ENCODE measurements at regions not wholly inside any gene's neighbourhood (a gene's known extent, or its start where the extent isn't known, plus 50 kb on each side); places are given as distances from the start of the nearest gene placed in this dataset.
A peak's percentile ranks its signal among the peaks of the same experiment; 100 is the strongest.
"Not testable (repeated sequence)": the region's sequence is repeated elsewhere in the genome, so short reads cannot be mapped to it uniquely, and the experiment has no call there.

DNA sequence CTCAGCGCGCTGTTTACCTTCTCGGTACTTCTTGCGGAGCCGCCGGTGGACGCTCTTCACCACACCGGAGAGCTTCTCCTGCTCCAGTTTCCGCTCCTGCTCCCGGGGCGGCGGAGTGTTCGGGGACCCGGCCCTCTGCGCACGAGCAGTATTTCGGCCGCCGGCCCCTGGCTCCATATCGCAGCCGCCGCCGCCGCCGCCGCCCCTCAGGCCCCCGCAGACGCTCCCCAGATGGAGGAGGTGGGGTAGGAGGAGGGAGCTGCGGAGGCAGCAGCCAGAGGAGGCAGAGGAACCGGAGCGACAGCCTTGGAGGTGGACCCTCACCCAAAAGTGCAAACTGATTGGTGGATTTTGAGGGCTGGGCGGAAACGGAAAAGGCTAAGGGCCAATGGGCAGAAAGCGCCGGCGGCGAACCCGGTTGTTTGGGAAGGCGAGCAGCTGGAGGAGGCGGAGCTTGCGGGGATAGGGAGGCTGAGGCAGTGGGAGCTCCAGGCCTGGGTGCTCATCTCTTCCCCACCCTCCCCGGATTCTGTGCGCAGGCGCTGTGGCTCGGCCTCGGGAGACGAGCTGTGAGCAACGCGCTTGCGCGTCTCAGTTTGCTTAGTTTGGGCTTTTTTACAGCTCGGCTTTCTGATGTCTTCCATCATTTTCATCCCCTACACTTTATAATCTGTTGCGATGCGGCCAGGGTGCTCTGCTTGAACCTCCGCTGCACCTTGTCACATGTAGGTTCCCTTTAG is 146.9 kb downstream of the GPR85 start:
- no peaks in the 10 kb centered on the region for H3K9me3 ChIP-seq (ENCODE audit: control insufficient read depth in 5 of 5, low read length in 5 of 5)
- H3K4me1 ChIP-seq (ENCODE audit: control insufficient read depth in 5 of 5, insufficient read depth in 5 of 5, low read length in 5 of 5) = peaks cover 0 to 27% (median 21%) of the 10 kb centered on the region in 5 donors
- H3K27me3 ChIP-seq (ENCODE audit: control insufficient read depth in 5 of 5, insufficient read depth in 4 of 5, low read length in 5 of 5) = no peaks in the 10 kb centered on the region
- peak overlapping the region; percentile 64 to 91 (median 86) for H3K9ac ChIP-seq (ENCODE audit: low read length in 5 of 5)
- no peaks in the 10 kb centered on the region for H3K36me3 ChIP-seq (ENCODE audit: control insufficient read depth in 5 of 5, insufficient read depth in 5 of 5, low read length in 5 of 5)
- peak overlapping the region; percentile 58 for H3K27ac ChIP-seq (ENCODE audit: low read depth, low read length)
- H3K4me3 ChIP-seq (ENCODE audit: low read depth in 1 of 5, low read length in 5 of 5) = peak overlapping the region; percentile 69 to 98 (median 94)

- Histone ChIP-seq H3K9ac (ENCODE audit: low read length in 5 of 5) (peak overlapping the region; percentile 11 to 91 (median 86)), H3K27me3 (ENCODE audit: control insufficient read depth in 5 of 5, insufficient read depth in 4 of 5, low read length in 5 of 5) (no peaks in the 10 kb centered on the region), H3K36me3 (ENCODE audit: control insufficient read depth in 5 of 5, insufficient read depth in 5 of 5, low read length in 5 of 5) (no peaks in the 10 kb centered on the region), H3K9me3 (ENCODE audit: control insufficient read depth in 5 of 5, low read length in 5 of 5) (no peaks in the 10 kb centered on the region), H3K4me3 (ENCODE audit: low read depth in 1 of 5, low read length in 5 of 5) (peak overlapping the region; percentile 69 to 98 (median 94)), H3K27ac (ENCODE audit: low read depth, low read length) (peak overlapping the region; percentile 9), H3K4me1 (ENCODE audit: control insufficient read depth in 5 of 5, insufficient read depth in 5 of 5, low read length in 5 of 5) (peaks cover 0 to 27% (median 21%) of the 10 kb centered on the region in 5 donors)
Measured at GRCh38 chr7:112938863-112939573, 147.6 kb downstream of the GPR85 start.

- Histone ChIP-seq H3K4me3 (ENCODE audit: low read depth in 1 of 5, low read length in 5 of 5) (peak overlapping the region in 1 of 5 donors; percentile 94), H3K36me3 (ENCODE audit: control insufficient read depth in 5 of 5, insufficient read depth in 5 of 5, low read length in 5 of 5) (no peaks in the 10 kb centered on the region), H3K4me1 (ENCODE audit: control insufficient read depth in 5 of 5, insufficient read depth in 5 of 5, low read length in 5 of 5) (peaks cover 0 to 27% (median 21%) of the 10 kb centered on the region in 5 donors), H3K27ac (ENCODE audit: low read depth, low read length) (no peak overlapping the region), H3K9ac (ENCODE audit: low read length in 5 of 5) (no peak overlapping the region), H3K27me3 (ENCODE audit: control insufficient read depth in 5 of 5, insufficient read depth in 4 of 5, low read length in 5 of 5) (no peaks in the 10 kb centered on the region), H3K9me3 (ENCODE audit: control insufficient read depth in 5 of 5, low read length in 5 of 5) (no peaks in the 10 kb centered on the region)
Measured at GRCh38 chr7:112937651-112938415, 147.6 kb upstream of the TMEM168 start.

- Histone ChIP-seq H3K27me3 (ENCODE audit: control insufficient read depth in 5 of 5, insufficient read depth in 4 of 5, low read length in 5 of 5) (no peaks in the 10 kb centered on the region), H3K36me3 (ENCODE audit: control insufficient read depth in 5 of 5, insufficient read depth in 5 of 5, low read length in 5 of 5) (no peaks in the 10 kb centered on the region), H3K27ac (ENCODE audit: low read depth, low read length) (no peak overlapping the region), H3K4me3 (ENCODE audit: low read depth in 1 of 5, low read length in 5 of 5) (no peak overlapping the region), H3K9ac (ENCODE audit: low read length in 5 of 5) (no peak overlapping the region), H3K9me3 (ENCODE audit: control insufficient read depth in 5 of 5, low read length in 5 of 5) (no peaks in the 10 kb centered on the region), H3K4me1 (ENCODE audit: control insufficient read depth in 5 of 5, insufficient read depth in 5 of 5, low read length in 5 of 5) (peaks cover 0 to 13% (median 8%) of the 10 kb centered on the region in 5 donors)
Measured at GRCh38 chr7:112933598-112933997, 143.4 kb upstream of the TMEM168 start.

- H3K36me3 ChIP-seq (ENCODE audit: control insufficient read depth in 5 of 5, insufficient read depth in 5 of 5, low read length in 5 of 5) = no peaks in the 10 kb centered on the region
- no peaks in the 10 kb centered on the region for H3K27me3 ChIP-seq (ENCODE audit: control insufficient read depth in 5 of 5, insufficient read depth in 4 of 5, low read length in 5 of 5)
- no peaks in the 10 kb centered on the region for H3K9me3 ChIP-seq (ENCODE audit: control insufficient read depth in 5 of 5, low read length in 5 of 5)
- peaks cover 0 to 5% (median 0%) of the 10 kb centered on the region in 5 donors for H3K4me1 ChIP-seq (ENCODE audit: control insufficient read depth in 5 of 5, insufficient read depth in 5 of 5, low read length in 5 of 5)
- H3K4me3 ChIP-seq (ENCODE audit: low read depth in 1 of 5, low read length in 5 of 5) = no peak overlapping the region
- no peak overlapping the region for H3K27ac ChIP-seq (ENCODE audit: low read depth, low read length)
- H3K9ac ChIP-seq (ENCODE audit: low read length in 5 of 5) = no peak overlapping the region
Measured at GRCh38 chr7:112930787-112931186, 140.6 kb upstream of the TMEM168 start.

DNA sequence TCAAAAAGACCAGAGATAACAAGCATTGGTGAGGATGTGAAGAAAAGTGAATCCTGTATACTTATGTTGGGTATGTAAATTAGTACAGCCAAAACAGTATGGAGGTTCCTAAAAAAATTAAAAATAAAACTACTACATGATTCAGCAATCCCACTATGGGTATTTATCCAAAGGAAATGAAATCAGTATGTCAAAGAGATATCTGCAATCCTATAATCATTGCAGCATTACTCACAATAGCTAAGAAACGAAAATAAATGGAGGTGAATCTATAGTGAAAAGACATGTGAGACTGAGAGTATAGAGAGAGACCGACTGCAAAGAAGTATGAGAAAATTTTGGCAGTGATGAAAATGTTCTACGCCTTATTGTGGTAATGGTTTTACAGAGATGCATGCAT is 139.2 kb upstream of the TMEM168 start:
- Histone ChIP-seq H3K36me3 (ENCODE audit: control insufficient read depth in 5 of 5, insufficient read depth in 5 of 5, low read length in 5 of 5) (no peaks in the 10 kb centered on the region), H3K9me3 (ENCODE audit: control insufficient read depth in 5 of 5, low read length in 5 of 5) (no peaks in the 10 kb centered on the region), H3K4me1 (ENCODE audit: control insufficient read depth in 5 of 5, insufficient read depth in 5 of 5, low read length in 5 of 5) (peaks cover 0 to 5% (median 0%) of the 10 kb centered on the region in 5 donors), H3K27me3 (ENCODE audit: control insufficient read depth in 5 of 5, insufficient read depth in 4 of 5, low read length in 5 of 5) (no peaks in the 10 kb centered on the region), H3K27ac (ENCODE audit: low read depth, low read length) (no peak overlapping the region), H3K9ac (ENCODE audit: low read length in 5 of 5) (no peak overlapping the region), H3K4me3 (ENCODE audit: low read depth in 1 of 5, low read length in 5 of 5) (no peak overlapping the region)

GRCh38 chr7:112926018-112926417 is 135.8 kb upstream of the TMEM168 start:
- Histone ChIP-seq H3K4me1 (ENCODE audit: control insufficient read depth in 5 of 5, insufficient read depth in 5 of 5, low read length in 5 of 5) (peaks cover 0 to 3% (median 0%) of the 10 kb centered on the region in 5 donors), H3K4me3 (ENCODE audit: low read depth in 1 of 5, low read length in 5 of 5) (no peak overlapping the region), H3K27ac (ENCODE audit: low read depth, low read length) (no peak overlapping the region), H3K27me3 (ENCODE audit: control insufficient read depth in 5 of 5, insufficient read depth in 4 of 5, low read length in 5 of 5) (no peaks in the 10 kb centered on the region), H3K9me3 (ENCODE audit: control insufficient read depth in 5 of 5, low read length in 5 of 5) (no peaks in the 10 kb centered on the region), H3K9ac (ENCODE audit: low read length in 5 of 5) (no peak overlapping the region), H3K36me3 (ENCODE audit: control insufficient read depth in 5 of 5, insufficient read depth in 5 of 5, low read length in 5 of 5) (no peaks in the 10 kb centered on the region)

DNA sequence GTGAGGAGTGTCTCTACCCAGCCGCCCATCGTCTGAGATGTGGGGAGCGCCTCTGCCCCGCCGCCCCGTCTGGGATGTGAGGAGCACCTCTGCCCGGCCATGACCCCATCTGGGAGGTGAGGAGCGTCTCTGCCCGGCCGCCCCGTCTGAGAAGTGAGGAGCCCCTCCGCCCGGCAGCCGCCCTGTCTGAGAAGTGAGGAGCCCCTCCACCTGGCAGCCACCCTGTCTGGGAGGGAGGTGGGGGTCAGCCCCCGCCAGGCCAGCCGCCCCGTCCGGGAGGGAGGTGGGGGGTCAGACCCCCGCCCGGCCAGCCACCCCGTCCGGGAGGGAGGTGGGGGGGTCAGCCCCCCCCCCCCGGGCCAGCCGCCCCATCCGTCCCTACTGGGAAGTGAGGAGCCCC is 132.4 kb upstream of the TMEM168 start:
- not testable (repeated sequence) for H3K36me3 ChIP-seq (ENCODE audit: control insufficient read depth in 5 of 5, insufficient read depth in 5 of 5, low read length in 5 of 5); H3K4me1 ChIP-seq (ENCODE audit: control insufficient read depth in 5 of 5, insufficient read depth in 5 of 5, low read length in 5 of 5); H3K9me3 ChIP-seq (ENCODE audit: control insufficient read depth in 5 of 5, low read length in 5 of 5); H3K27me3 ChIP-seq (ENCODE audit: control insufficient read depth in 5 of 5, insufficient read depth in 4 of 5, low read length in 5 of 5); H3K27ac ChIP-seq (ENCODE audit: low read depth, low read length); H3K9ac ChIP-seq (ENCODE audit: low read length in 5 of 5); H3K4me3 ChIP-seq (ENCODE audit: low read depth in 1 of 5, low read length in 5 of 5)

GRCh38 chr7:112916431-112916830 is 126.2 kb upstream of the TMEM168 start:
- H3K4me3 ChIP-seq (ENCODE audit: low read depth in 1 of 5, low read length in 5 of 5); H3K4me1 ChIP-seq (ENCODE audit: control insufficient read depth in 5 of 5, insufficient read depth in 5 of 5, low read length in 5 of 5); H3K27me3 ChIP-seq (ENCODE audit: control insufficient read depth in 5 of 5, insufficient read depth in 4 of 5, low read length in 5 of 5); H3K9me3 ChIP-seq (ENCODE audit: control insufficient read depth in 5 of 5, low read length in 5 of 5); H3K27ac ChIP-seq (ENCODE audit: low read depth, low read length); H3K9ac ChIP-seq (ENCODE audit: low read length in 5 of 5): not testable (repeated sequence)
- H3K36me3 ChIP-seq (ENCODE audit: control insufficient read depth in 5 of 5, insufficient read depth in 5 of 5, low read length in 5 of 5) = peaks cover 2 to 13% (median 6%) of the 10 kb centered on the region in 5 donors

DNA sequence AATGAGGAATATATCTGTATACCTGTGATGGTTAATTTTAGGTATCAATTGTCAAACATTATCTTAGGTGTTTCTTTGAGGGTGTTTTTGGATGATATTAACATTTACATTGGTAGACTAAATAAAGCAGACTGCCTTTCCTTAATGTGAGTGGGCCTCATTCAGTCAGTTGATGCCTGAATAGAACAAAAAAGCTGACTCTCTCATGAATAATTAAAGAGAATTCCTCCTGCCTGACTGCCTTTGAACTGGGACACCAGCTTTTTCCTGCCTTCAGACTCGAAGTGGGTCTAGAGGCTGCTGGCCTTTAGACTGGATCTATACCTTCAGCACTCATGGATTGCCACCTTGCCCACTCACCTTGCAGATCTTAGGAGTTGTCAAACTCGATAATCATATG is 117.9 kb upstream of the TMEM168 start:
- no peak overlapping the region for H3K4me3 ChIP-seq (ENCODE audit: low read depth in 1 of 5, low read length in 5 of 5)
- H3K27me3 ChIP-seq (ENCODE audit: control insufficient read depth in 5 of 5, insufficient read depth in 4 of 5, low read length in 5 of 5) = no peaks in the 10 kb centered on the region
- H3K27ac ChIP-seq (ENCODE audit: low read depth, low read length) = no peak overlapping the region
- H3K4me1 ChIP-seq (ENCODE audit: control insufficient read depth in 5 of 5, insufficient read depth in 5 of 5, low read length in 5 of 5) = no peaks in the 10 kb centered on the region
- H3K9me3 ChIP-seq (ENCODE audit: control insufficient read depth in 5 of 5, low read length in 5 of 5) = peaks cover 5 to 20% (median 13%) of the 10 kb centered on the region in 5 donors
- H3K9ac ChIP-seq (ENCODE audit: low read length in 5 of 5) = no peak overlapping the region
- H3K36me3 ChIP-seq (ENCODE audit: control insufficient read depth in 5 of 5, insufficient read depth in 5 of 5, low read length in 5 of 5) = peaks cover 0 to 16% (median 7%) of the 10 kb centered on the region in 5 donors
